ENCODE measurements at regions not wholly inside any gene's neighbourhood (a gene's known extent, or its start where the extent isn't known, plus 50 kb on each side); places are given as distances from the start of the nearest gene placed in this dataset.

DNA sequence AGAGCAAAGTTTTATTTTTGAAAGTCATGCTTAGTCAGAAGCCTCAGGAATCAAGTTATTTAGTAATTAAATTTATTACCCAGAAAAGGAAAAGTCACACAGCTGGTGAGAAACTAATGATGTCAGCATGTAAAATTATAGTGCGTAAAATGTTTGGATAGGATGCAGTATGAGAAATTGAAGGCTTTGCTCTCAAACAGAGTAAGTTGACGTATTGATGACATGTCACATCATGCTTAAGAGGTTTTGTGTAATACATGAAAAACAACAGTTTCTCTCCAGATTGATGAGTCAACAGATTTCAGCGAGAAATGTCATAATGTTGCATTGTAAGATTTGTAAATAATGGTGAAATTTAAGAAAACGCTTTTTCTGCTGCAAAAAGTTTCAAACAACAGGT lies 769.8 kb downstream of the METTL15 start:
- Histone ChIP-seq H2AFZ (ENCODE audit: low read length) (no peak overlapping the region), H4K20me1 (ENCODE audit: insufficient read depth, low read length, poor library complexity, severe bottlenecking) (no peaks in the 10 kb centered on the region), H3F3A (ENCODE audit: low read depth) (no peaks in the 10 kb centered on the region), H3K27me3 (ENCODE audit: insufficient read depth, low read length, poor library complexity, severe bottlenecking) (no peaks in the 10 kb centered on the region), H3K4me2 (ENCODE audit: low read depth, low read length, poor library complexity, severe bottlenecking) (no peak overlapping the region), H3K9me3 (ENCODE audit: insufficient read depth, low read depth, low read length) (no peaks in the 10 kb centered on the region), H3K4me3 (ENCODE audit: low read length, poor library complexity, severe bottlenecking) (no peak overlapping the region), H3K9ac (ENCODE audit: low read depth, low read length, poor library complexity, severe bottlenecking) (no peak overlapping the region), H3K9me2 (replicated peaks; ENCODE audit: low read depth, low read length) (no peaks in the 10 kb centered on the region), H3K36me3 (ENCODE audit: insufficient read depth, low read length) (no peaks in the 10 kb centered on the region), H3K79me2 (ENCODE audit: insufficient read depth, low read length) (no peaks in the 10 kb centered on the region), H3K4me1 (ENCODE audit: insufficient read depth, low read length, poor library complexity, severe bottlenecking) (no peaks in the 10 kb centered on the region)
- TF ChIP-seq, protein P1, sequence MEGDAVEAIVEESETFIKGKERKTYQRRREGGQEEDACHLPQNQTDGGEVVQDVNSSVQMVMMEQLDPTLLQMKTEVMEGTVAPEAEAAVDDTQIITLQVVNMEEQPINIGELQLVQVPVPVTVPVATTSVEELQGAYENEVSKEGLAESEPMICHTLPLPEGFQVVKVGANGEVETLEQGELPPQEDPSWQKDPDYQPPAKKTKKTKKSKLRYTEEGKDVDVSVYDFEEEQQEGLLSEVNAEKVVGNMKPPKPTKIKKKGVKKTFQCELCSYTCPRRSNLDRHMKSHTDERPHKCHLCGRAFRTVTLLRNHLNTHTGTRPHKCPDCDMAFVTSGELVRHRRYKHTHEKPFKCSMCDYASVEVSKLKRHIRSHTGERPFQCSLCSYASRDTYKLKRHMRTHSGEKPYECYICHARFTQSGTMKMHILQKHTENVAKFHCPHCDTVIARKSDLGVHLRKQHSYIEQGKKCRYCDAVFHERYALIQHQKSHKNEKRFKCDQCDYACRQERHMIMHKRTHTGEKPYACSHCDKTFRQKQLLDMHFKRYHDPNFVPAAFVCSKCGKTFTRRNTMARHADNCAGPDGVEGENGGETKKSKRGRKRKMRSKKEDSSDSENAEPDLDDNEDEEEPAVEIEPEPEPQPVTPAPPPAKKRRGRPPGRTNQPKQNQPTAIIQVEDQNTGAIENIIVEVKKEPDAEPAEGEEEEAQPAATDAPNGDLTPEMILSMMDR (conservative IDR thresholded peaks at IDR 0.05; ENCODE audit: low read length): no peak
- no peak for TF ChIP-seq EZH2phosphoT487 (IDR thresholded peaks at IDR 0.05; ENCODE audit: borderline replicate concordance)

DNA sequence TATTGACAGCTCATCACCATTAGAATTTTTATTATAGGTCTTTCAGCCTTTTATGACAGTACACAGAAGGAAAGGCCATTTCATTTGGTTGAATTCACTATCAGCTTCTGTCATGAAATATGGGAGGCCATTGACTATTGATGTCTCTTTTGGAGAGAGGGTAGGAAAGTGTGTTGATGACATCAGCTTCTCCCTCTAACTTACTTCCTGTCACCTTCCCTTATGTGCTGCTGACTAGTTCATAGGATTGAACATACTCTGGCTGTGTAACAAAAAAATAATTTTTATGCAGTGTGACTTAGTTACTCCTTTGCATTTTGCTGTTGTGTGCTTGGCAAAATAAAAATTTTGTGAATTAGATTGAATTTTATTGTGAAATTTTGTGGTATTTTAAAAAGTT lies 769.2 kb downstream of the METTL15 start:
- no peak overlapping the region for H2AFZ ChIP-seq (ENCODE audit: low read length)
- TF ChIP-seq EZH2phosphoT487 (IDR thresholded peaks at IDR 0.05; ENCODE audit: borderline replicate concordance): no peak
- TF ChIP-seq, protein P1 (conservative IDR thresholded peaks at IDR 0.05; ENCODE audit: low read length): no peak
- no peaks in the 10 kb centered on the region for H3K79me2 ChIP-seq (ENCODE audit: insufficient read depth, low read length)
- no peak overlapping the region for H3K4me3 ChIP-seq (ENCODE audit: low read length, poor library complexity, severe bottlenecking)
- no peaks in the 10 kb centered on the region for H3K9me2 ChIP-seq (replicated peaks; ENCODE audit: low read depth, low read length)
- no peaks in the 10 kb centered on the region for H3K4me1 ChIP-seq (ENCODE audit: insufficient read depth, low read length, poor library complexity, severe bottlenecking)
- no peaks in the 10 kb centered on the region for H3K36me3 ChIP-seq (ENCODE audit: insufficient read depth, low read length)
- no peaks in the 10 kb centered on the region for H4K20me1 ChIP-seq (ENCODE audit: insufficient read depth, low read length, poor library complexity, severe bottlenecking)
- no peaks in the 10 kb centered on the region for H3F3A ChIP-seq (ENCODE audit: low read depth)
- no peak overlapping the region for H3K9ac ChIP-seq (ENCODE audit: low read depth, low read length, poor library complexity, severe bottlenecking)
- no peaks in the 10 kb centered on the region for H3K27me3 ChIP-seq (ENCODE audit: insufficient read depth, low read length, poor library complexity, severe bottlenecking)
- no peak overlapping the region for H3K4me2 ChIP-seq (ENCODE audit: low read depth, low read length, poor library complexity, severe bottlenecking)
- no peaks in the 10 kb centered on the region for H3K9me3 ChIP-seq (ENCODE audit: insufficient read depth, low read depth, low read length)

DNA sequence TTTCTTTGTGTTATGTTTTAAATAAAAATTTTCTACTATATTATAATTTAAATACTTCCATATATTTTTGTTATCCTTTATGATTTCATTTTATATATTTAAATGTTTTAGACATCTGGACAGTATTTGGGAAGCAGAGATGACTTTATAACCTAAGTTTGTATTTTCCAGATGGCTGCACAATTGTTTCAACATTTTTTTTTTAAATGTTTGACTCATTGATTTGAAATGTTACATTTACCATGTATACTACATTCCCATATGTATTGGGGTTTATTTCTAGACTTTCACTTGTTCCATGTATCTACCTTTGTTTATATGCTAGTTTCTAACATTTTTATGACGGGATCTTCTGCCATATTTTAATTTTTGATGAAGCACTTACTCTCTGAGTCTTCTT lies 766.5 kb downstream of the METTL15 start:
- no peak overlapping the region for H3K4me3 ChIP-seq (ENCODE audit: low read length, poor library complexity, severe bottlenecking)
- H4K20me1 ChIP-seq (ENCODE audit: insufficient read depth, low read length, poor library complexity, severe bottlenecking): no peaks in the 10 kb centered on the region
- H3K27me3 ChIP-seq (ENCODE audit: insufficient read depth, low read length, poor library complexity, severe bottlenecking): no peaks in the 10 kb centered on the region
- no peaks in the 10 kb centered on the region for H3F3A ChIP-seq (ENCODE audit: low read depth)
- no peaks in the 10 kb centered on the region for H3K9me2 ChIP-seq (replicated peaks; ENCODE audit: low read depth, low read length)
- no peaks in the 10 kb centered on the region for H3K79me2 ChIP-seq (ENCODE audit: insufficient read depth, low read length)
- H3K9me3 ChIP-seq (ENCODE audit: insufficient read depth, low read depth, low read length): no peaks in the 10 kb centered on the region
- no peak overlapping the region for H3K9ac ChIP-seq (ENCODE audit: low read depth, low read length, poor library complexity, severe bottlenecking)
- H3K4me1 ChIP-seq (ENCODE audit: insufficient read depth, low read length, poor library complexity, severe bottlenecking): no peaks in the 10 kb centered on the region
- no peak overlapping the region for H2AFZ ChIP-seq (ENCODE audit: low read length)
- no peak for TF ChIP-seq EZH2phosphoT487 (IDR thresholded peaks at IDR 0.05; ENCODE audit: borderline replicate concordance)
- H3K4me2 ChIP-seq (ENCODE audit: low read depth, low read length, poor library complexity, severe bottlenecking): no peak overlapping the region
- H3K36me3 ChIP-seq (ENCODE audit: insufficient read depth, low read length): no peaks in the 10 kb centered on the region

DNA sequence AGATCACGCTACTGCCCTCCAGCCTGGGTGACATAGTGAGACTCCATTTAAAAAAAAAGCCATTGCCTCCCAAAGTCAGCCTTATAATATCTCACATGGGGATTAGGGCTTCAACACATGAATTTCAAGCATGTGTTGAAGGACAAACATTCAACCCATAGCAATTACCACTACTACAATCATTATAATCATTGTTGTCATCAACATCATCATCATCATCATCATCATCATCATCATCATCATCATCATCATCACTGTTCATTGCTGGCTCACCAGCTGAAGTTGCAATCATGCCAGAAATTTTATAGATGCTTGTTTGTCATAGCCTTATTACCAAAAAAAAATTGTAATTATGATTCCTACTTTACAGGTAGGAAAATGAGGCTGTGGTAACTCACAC lies 762.9 kb downstream of the METTL15 start:
- H3K4me1 ChIP-seq (ENCODE audit: insufficient read depth, low read length, poor library complexity, severe bottlenecking): no peaks in the 10 kb centered on the region
- H3K27me3 ChIP-seq (ENCODE audit: insufficient read depth, low read length, poor library complexity, severe bottlenecking): no peaks in the 10 kb centered on the region
- no peak overlapping the region for H2AFZ ChIP-seq (ENCODE audit: low read length)
- no peaks in the 10 kb centered on the region for H3F3A ChIP-seq (ENCODE audit: low read depth)
- no peak overlapping the region for H3K4me3 ChIP-seq (ENCODE audit: low read length, poor library complexity, severe bottlenecking)
- TF ChIP-seq, protein P1 (conservative IDR thresholded peaks at IDR 0.05; ENCODE audit: low read length): no peak
- TF ChIP-seq EZH2phosphoT487 (IDR thresholded peaks at IDR 0.05; ENCODE audit: borderline replicate concordance): no peak
- H4K20me1 ChIP-seq (ENCODE audit: insufficient read depth, low read length, poor library complexity, severe bottlenecking): no peaks in the 10 kb centered on the region
- H3K9me2 ChIP-seq (replicated peaks; ENCODE audit: low read depth, low read length): no peaks in the 10 kb centered on the region
- no peaks in the 10 kb centered on the region for H3K36me3 ChIP-seq (ENCODE audit: insufficient read depth, low read length)
- H3K9me3 ChIP-seq (ENCODE audit: insufficient read depth, low read depth, low read length): no peaks in the 10 kb centered on the region
- no peaks in the 10 kb centered on the region for H3K79me2 ChIP-seq (ENCODE audit: insufficient read depth, low read length)
- H3K4me2 ChIP-seq (ENCODE audit: low read depth, low read length, poor library complexity, severe bottlenecking): no peak overlapping the region
- no peak overlapping the region for H3K9ac ChIP-seq (ENCODE audit: low read depth, low read length, poor library complexity, severe bottlenecking)

Data from Loucy (cell line).